Endothelial cell of umbilical vein (primary cell): ENCODE measurements at regions not wholly inside any gene's neighbourhood (a gene's known extent, or its start where the extent isn't known, plus 50 kb on each side); places are given as distances from the start of the nearest gene placed in this dataset.

Source experiments
- CTCF ChIP-seq, 2 donors: IDR thresholded peaks; 1 replicate in 1 of 2; 2 replicates in 1 of 2; pipeline ENCODE4 v1.5.1; 2011; ENCODE audit warnings: low read length in 2 of 2, mild to moderate bottlenecking in 2 of 2, moderate library complexity in 2 of 2, control low read depth in 1 of 2, inconsistent platforms in 1 of 2, low read depth in 1 of 2; ENCODE audit not compliant: insufficient read depth in 1 of 2; ENCODE audit errors: extremely low read depth in 1 of 2
- EZH2 ChIP-seq: IDR thresholded peaks from 2 replicates; pipeline ENCODE4 v1.6.1; 2012; ENCODE audit warnings: borderline replicate concordance, low read depth, mild to moderate bottlenecking, moderate library complexity, low read length, inconsistent platforms; ENCODE audit not compliant: severe bottlenecking
- POLR2AphosphoS5 ChIP-seq: IDR thresholded peaks from 2 replicates; pipeline ENCODE4 v1.6.1; 2012; ENCODE audit warnings: low read depth, mild to moderate bottlenecking, control low read depth, low read length, moderate library complexity; ENCODE audit not compliant: insufficient read depth

GRCh38 chr5:68480335-68480940 is 264.9 kb downstream of the PIK3R1 start:
- no peak for TF ChIP-seq CTCF (IDR thresholded peaks at IDR 0.05; ENCODE audit: extremely low read depth in 1 of 2, insufficient read depth in 1 of 2, low read depth in 1 of 2, low read length in 2 of 2)
- TF ChIP-seq EZH2, result no peak
- TF ChIP-seq POLR2AphosphoS5, result no peak
